Osteoblast (primary cell): ENCODE measurements at regions not wholly inside any gene's neighbourhood (a gene's known extent, or its start where the extent isn't known, plus 50 kb on each side); places are given as distances from the start of the nearest gene placed in this dataset.

Source experiments
- DNase-seq: peaks from one replicate; pipeline ENCODE4 v3.0.0; 2011; ENCODE audit warnings: low spot score, mixed read lengths; ENCODE audit not compliant: insufficient read length; ENCODE audit errors: missing footprints
- H2AFZ ChIP-seq: 2 replicates; pipeline ENCODE4 v1.6.0; 2011; ENCODE audit warnings: mild to moderate bottlenecking, low read length
- H3K27ac ChIP-seq: 2 replicates; pipeline ENCODE4 v1.5.1; 2011; ENCODE audit warnings: mild to moderate bottlenecking, low read depth, low read length, moderate library complexity
- H3K27me3 ChIP-seq: 2 replicates; pipeline ENCODE4 v1.6.0; 2012; ENCODE audit warnings: mild to moderate bottlenecking, control low read depth, inconsistent platforms, low read length, moderate library complexity; ENCODE audit not compliant: insufficient read depth
- H3K36me3 ChIP-seq: 2 replicates; pipeline ENCODE4 v1.5.1; 2011; ENCODE audit warnings: mild to moderate bottlenecking, low read length, control low read depth, moderate library complexity; ENCODE audit not compliant: insufficient read depth
- H3K4me1 ChIP-seq: 2 replicates; pipeline ENCODE4 v1.5.1; 2011; ENCODE audit warnings: mild to moderate bottlenecking, low read length, control low read depth, moderate library complexity; ENCODE audit not compliant: insufficient read depth
- H3K4me2 ChIP-seq: 2 replicates; pipeline ENCODE4 v1.6.0; 2011; ENCODE audit warnings: mild to moderate bottlenecking, low read length; ENCODE audit not compliant: insufficient read depth
- H3K4me3 ChIP-seq: fragments of 200-600 bp; sonication (generic); 3 replicates; pipeline ENCODE4 v1.5.1; 2012; ENCODE audit warnings: mild to moderate bottlenecking, low read length, inconsistent platforms; ENCODE audit not compliant: insufficient read depth
- H3K79me2 ChIP-seq: 2 replicates; pipeline ENCODE4 v1.6.0; 2012; ENCODE audit warnings: mild to moderate bottlenecking, low read length, control low read depth, inconsistent platforms; ENCODE audit not compliant: insufficient read depth
- H3K9me3 ChIP-seq: 2 replicates; pipeline ENCODE4 v1.5.1; 2011; ENCODE audit warnings: low read depth, low read length, control low read depth
- H4K20me1 ChIP-seq: 2 replicates; pipeline ENCODE4 v1.6.0; 2012; ENCODE audit warnings: mild to moderate bottlenecking, low read length, control low read depth; ENCODE audit not compliant: insufficient read depth
- TF ChIP-seq, protein P1 (sequence below): IDR thresholded peaks from 2 replicates; pipeline ENCODE4 v1.5.1; 2011; ENCODE audit warnings: mild to moderate bottlenecking, low read depth, low read length, moderate library complexity; ENCODE audit errors: extremely low read depth

DNA sequence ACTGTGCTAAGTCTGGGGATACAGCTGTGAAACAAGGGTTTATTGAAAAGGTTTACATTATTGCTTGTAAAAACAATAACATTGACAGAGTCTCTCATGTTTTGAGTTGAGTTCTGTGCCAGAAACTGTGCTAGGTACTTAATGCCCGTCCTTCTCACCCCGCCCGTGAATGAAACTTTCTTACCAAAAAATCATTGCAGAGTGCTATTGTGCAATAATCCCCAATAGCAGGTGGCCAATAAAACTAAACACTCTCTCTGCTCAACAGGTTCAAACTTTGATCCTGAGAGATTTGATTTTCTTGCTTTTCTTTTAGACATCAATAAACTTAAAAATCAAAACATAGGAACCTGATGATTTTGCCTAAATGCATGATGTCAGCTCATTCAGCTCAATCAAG is 441.6 kb downstream of the HAPSTR1 start:
- DNase-seq: no peak
- Histone ChIP-seq H3K27me3 (no peaks in the 10 kb centered on the region), H4K20me1 (no peaks in the 10 kb centered on the region), H3K9me3 (peaks cover 2% of the 10 kb centered on the region), H3K4me1 (no peaks in the 10 kb centered on the region), H3K27ac (no peak overlapping the region), H2AFZ (no peak overlapping the region), H3K4me2 (no peak overlapping the region), H3K4me3 (no peak overlapping the region), H3K36me3 (no peaks in the 10 kb centered on the region), H3K79me2 (no peaks in the 10 kb centered on the region)
- TF ChIP-seq, protein P1, sequence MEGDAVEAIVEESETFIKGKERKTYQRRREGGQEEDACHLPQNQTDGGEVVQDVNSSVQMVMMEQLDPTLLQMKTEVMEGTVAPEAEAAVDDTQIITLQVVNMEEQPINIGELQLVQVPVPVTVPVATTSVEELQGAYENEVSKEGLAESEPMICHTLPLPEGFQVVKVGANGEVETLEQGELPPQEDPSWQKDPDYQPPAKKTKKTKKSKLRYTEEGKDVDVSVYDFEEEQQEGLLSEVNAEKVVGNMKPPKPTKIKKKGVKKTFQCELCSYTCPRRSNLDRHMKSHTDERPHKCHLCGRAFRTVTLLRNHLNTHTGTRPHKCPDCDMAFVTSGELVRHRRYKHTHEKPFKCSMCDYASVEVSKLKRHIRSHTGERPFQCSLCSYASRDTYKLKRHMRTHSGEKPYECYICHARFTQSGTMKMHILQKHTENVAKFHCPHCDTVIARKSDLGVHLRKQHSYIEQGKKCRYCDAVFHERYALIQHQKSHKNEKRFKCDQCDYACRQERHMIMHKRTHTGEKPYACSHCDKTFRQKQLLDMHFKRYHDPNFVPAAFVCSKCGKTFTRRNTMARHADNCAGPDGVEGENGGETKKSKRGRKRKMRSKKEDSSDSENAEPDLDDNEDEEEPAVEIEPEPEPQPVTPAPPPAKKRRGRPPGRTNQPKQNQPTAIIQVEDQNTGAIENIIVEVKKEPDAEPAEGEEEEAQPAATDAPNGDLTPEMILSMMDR: no peak

- TF ChIP-seq, protein P1: no peak
- H3K4me1 ChIP-seq: no peaks in the 10 kb centered on the region
Observed at GRCh38 chr16:9534759-9535158, 443.3 kb downstream of the HAPSTR1 start.

GRCh38 chr16:9536905-9537304 is 445.5 kb downstream of the HAPSTR1 start:
- H3K4me2 ChIP-seq: no peak overlapping the region
- TF ChIP-seq, protein P1: no peak
- H3K36me3 ChIP-seq: no peaks in the 10 kb centered on the region
- H3K9me3 ChIP-seq: peaks cover 2% of the 10 kb centered on the region
- no peaks in the 10 kb centered on the region for H3K27me3 ChIP-seq
- H4K20me1 ChIP-seq: no peaks in the 10 kb centered on the region
- no peaks in the 10 kb centered on the region for H3K79me2 ChIP-seq
- H2AFZ ChIP-seq: no peak overlapping the region
- H3K27ac ChIP-seq: no peak overlapping the region
- DNase-seq: no peak
- no peak overlapping the region for H3K4me3 ChIP-seq
- H3K4me1 ChIP-seq: no peaks in the 10 kb centered on the region

More at GRCh38 chr16:9534759-9535158, 443.3 kb downstream of the HAPSTR1 start:
- DNase-seq: no peak
- H3K27me3 ChIP-seq: no peaks in the 10 kb centered on the region
- H3K4me2 ChIP-seq: no peak overlapping the region
- no peaks in the 10 kb centered on the region for H3K36me3 ChIP-seq
- H3K27ac ChIP-seq: no peak overlapping the region
- no peaks in the 10 kb centered on the region for H3K79me2 ChIP-seq
- H4K20me1 ChIP-seq: no peaks in the 10 kb centered on the region
- peaks cover 2% of the 10 kb centered on the region for H3K9me3 ChIP-seq
- no peak overlapping the region for H3K4me3 ChIP-seq
- no peak overlapping the region for H2AFZ ChIP-seq

- Histone ChIP-seq H4K20me1 (no peaks in the 10 kb centered on the region), H3K4me2 (no peak overlapping the region), H2AFZ (no peak overlapping the region), H3K4me1 (no peaks in the 10 kb centered on the region), H3K27ac (no peak overlapping the region), H3K9me3 (peaks cover 4% of the 10 kb centered on the region), H3K27me3 (no peaks in the 10 kb centered on the region), H3K36me3 (no peaks in the 10 kb centered on the region), H3K79me2 (no peaks in the 10 kb centered on the region), H3K4me3 (no peak overlapping the region)
- DNase-seq: no peak
- TF ChIP-seq, protein P1: no peak
Observed at GRCh38 chr16:9539346-9539745, 447.9 kb downstream of the HAPSTR1 start.
